ENCODE measurements at regions not wholly inside any gene's neighbourhood (a gene's known extent, or its start where the extent isn't known, plus 50 kb on each side); places are given as distances from the start of the nearest gene placed in this dataset.
"Not testable (repeated sequence)": the region's sequence is repeated elsewhere in the genome, so short reads cannot be mapped to it uniquely, and the experiment has no call there.

DNA sequence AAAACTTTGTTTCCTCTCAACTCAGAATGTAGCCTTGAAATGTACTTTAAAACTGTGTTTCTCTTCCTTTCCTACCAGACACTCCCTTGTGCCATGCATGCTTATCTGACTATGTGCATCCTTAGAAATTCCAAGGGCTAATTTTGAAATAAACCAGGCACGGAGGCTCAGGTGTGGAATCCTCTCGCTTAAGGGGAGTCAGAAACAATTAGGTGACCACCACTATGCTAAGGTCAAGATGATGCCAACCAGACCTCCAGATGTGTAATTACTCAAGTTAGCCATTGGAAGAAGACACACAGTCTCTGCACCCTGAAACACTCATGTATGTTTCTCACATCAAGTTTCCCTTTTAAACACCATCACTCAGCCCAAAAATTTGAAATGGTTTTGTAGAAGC lies 572.1 kb downstream of the VGLL3 start:
- H3K27ac ChIP-seq: no peak overlapping the region
- TF ChIP-seq, protein P1, sequence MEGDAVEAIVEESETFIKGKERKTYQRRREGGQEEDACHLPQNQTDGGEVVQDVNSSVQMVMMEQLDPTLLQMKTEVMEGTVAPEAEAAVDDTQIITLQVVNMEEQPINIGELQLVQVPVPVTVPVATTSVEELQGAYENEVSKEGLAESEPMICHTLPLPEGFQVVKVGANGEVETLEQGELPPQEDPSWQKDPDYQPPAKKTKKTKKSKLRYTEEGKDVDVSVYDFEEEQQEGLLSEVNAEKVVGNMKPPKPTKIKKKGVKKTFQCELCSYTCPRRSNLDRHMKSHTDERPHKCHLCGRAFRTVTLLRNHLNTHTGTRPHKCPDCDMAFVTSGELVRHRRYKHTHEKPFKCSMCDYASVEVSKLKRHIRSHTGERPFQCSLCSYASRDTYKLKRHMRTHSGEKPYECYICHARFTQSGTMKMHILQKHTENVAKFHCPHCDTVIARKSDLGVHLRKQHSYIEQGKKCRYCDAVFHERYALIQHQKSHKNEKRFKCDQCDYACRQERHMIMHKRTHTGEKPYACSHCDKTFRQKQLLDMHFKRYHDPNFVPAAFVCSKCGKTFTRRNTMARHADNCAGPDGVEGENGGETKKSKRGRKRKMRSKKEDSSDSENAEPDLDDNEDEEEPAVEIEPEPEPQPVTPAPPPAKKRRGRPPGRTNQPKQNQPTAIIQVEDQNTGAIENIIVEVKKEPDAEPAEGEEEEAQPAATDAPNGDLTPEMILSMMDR (conservative IDR thresholded peaks at IDR 0.05): no peak
- TF ChIP-seq ZFX (IDR thresholded peaks at IDR 0.05): no peak

DNA sequence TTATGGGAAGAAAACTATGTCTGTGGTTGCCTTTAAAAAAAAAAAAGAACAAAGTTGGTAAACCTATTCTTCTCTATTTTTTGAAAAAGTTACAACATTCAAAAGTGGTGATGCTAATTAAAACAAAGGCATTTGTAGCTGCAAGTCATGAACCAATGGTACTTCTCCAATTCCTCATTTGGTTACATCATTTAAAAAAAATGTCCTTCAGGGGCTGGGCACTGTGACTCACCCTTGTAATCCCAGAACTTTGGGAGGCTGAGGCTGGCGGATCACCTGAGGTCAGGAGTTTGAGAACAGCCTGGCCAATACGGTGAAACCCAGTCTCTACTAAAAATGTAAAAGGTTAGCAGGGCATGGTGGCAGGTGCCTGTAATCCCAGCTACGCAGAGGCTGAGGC lies 574.6 kb downstream of the VGLL3 start:
- no peak for TF ChIP-seq ZFX (IDR thresholded peaks at IDR 0.05)
- TF ChIP-seq, protein P1 (conservative IDR thresholded peaks at IDR 0.05): no peak
- H3K27ac ChIP-seq: no peak overlapping the region

DNA sequence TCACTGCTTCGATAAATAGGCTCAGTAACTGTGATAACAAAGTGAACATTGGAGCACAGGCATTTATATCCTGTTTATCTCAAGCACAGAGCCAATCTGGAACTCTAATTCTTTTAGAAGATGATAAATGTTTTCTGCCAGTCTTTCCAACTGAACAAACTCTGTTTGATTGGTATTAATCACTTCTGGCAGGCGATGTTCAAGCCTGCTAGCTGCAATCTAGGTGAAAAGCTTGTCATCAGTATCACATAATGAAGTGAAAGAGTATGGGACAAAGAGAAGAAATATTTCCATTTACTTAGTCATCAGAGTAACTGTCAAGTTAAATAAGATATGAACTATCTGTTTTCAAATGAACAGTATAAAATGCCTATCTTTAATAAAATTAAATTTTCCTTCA lies 577.3 kb downstream of the VGLL3 start:
- no peak overlapping the region for H3K27ac ChIP-seq
- no peak for TF ChIP-seq ZFX (IDR thresholded peaks at IDR 0.05)
- TF ChIP-seq, protein P1 (conservative IDR thresholded peaks at IDR 0.05): no peak

DNA sequence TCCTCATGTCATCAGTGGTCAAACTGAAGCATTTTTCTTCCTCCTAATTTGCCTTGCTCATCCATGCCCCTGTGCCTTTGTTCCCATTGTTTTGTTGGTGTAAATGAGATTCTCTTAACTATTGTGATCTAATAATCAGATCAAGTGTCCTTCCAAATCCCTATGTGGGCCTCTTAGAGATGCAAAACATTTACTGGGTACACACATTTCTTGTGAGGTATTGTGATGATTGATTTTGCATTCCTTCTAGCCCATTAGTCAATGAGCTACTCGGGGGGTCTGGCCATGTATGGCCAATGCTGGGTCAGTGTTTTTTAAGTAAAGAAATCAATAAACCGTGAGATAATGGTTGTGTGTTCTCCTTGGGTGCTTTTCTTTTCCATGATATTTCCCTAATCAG lies 580.4 kb downstream of the VGLL3 start:
- H3K27ac ChIP-seq: no peak overlapping the region
- TF ChIP-seq, protein P1 (conservative IDR thresholded peaks at IDR 0.05): no peak
- TF ChIP-seq ZFX (IDR thresholded peaks at IDR 0.05): no peak

DNA sequence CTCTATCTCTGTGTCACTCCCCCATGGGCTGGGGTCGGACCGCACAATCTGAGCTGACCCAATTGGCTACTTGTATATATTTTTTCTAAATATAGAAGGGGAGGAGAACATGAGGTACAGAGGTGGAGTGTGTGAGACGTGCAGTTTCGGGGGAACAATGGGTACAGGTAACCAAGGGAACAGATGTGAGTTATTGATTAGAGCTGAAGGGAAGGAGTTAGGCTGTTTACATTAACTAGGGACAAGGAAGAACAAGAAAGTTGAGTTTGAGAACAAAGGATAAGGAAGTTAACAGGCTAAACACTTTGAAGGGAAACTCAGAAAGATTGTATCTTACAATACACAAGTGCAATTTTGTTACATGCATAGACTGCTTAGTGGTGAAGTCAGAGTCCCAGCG lies 601.2 kb downstream of the VGLL3 start:
- H3K27ac ChIP-seq: not testable (repeated sequence)

DNA sequence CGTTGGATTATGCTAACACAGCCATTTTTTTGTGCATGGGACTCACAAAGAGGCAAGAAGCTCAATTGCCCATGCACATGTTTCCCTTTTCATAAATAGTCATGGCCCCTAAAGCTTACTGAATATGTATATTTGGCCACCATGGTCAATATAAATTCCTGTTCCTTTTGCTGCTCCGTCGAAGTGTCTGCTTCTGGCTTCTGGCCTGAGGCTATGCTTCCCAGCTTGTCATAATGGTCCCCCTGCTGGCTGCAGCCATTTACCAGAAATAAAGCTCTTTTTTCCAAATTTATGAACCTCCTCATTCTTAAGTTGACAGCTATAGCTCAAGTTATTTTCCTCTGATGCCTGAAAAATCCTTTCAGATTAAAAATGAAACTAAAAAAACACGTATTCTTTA lies 602.1 kb downstream of the VGLL3 start:
- H3K27ac ChIP-seq: no peak overlapping the region
- no peak for TF ChIP-seq ZFX (IDR thresholded peaks at IDR 0.05)
- TF ChIP-seq, protein P1 (conservative IDR thresholded peaks at IDR 0.05): peak; percentile 25; the same call in 1 of the 2 replicates

DNA sequence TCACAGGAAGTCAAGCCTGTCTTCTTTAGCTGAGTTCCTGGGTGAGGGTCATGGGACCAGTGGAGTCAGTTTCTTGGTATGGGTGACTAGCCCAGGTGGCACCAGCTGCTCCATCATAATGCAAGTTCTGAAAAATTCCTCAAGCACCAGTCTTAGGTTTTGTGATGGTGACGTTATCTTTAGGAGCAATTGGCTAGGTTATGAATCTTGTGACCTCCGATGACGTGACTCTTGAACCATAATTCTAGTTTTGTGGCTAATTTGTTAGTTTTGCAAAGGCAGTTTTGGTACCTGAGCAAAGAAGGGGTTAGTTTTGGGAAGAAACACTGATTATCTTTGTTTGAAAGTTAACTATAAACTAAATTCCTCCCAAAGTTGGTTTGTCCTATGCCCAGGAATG lies 608.4 kb downstream of the VGLL3 start:
- no peak overlapping the region for H3K27ac ChIP-seq
- TF ChIP-seq, protein P1 (conservative IDR thresholded peaks at IDR 0.05): no peak
- TF ChIP-seq ZFX (IDR thresholded peaks at IDR 0.05): no peak

DNA sequence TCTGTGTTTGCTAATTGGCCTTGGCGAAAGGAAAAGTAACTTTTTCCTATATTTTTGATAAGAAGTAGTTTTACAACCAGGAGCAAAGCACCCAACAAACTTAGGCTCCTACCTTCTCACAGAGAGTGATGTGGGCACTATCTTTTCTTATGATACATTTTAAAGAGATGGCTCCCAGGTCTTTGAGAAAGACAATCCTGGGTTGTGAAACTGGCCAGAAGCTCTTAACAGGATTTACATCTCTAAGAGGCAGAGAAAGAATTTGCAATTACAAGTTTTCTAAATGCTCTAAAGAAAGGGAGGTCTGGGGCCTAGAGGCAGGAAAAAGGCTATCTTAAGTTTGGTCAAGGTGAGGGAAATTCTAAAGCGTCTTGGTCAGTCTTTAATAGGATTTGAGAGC lies 609.7 kb downstream of the VGLL3 start:
- TF ChIP-seq ZFX (IDR thresholded peaks at IDR 0.05): no peak
- TF ChIP-seq, protein P1 (conservative IDR thresholded peaks at IDR 0.05): no peak
- no peak overlapping the region for H3K27ac ChIP-seq
